ENCODE measurements at regions not wholly inside any gene's neighbourhood (a gene's known extent, or its start where the extent isn't known, plus 50 kb on each side); places are given as distances from the start of the nearest gene placed in this dataset.

GRCh38 chr2:167675906-167676305, 571.5 kb downstream of the STK39 start:
- H3K9me3 ChIP-seq (replicated peaks in 1 of 2; ENCODE audit: control insufficient read depth in 1 of 2, insufficient read depth in 1 of 2, low read length in 2 of 2): peaks cover 0 to 4% of the 10 kb centered on the region in 2 donors
- no peak overlapping the region for H3K4me2 ChIP-seq (replicated peaks; ENCODE audit: extremely low read depth, low read length, poor library complexity, severe bottlenecking)
- no peaks in the 10 kb centered on the region for H3K27me3 ChIP-seq (ENCODE audit: control insufficient read depth in 2 of 2, insufficient read depth in 2 of 2, low read length in 2 of 2)
- peaks cover 0 to 1% (median 0%) of the 10 kb centered on the region in 3 donors for H3K27me3 Mint-ChIP-seq (ENCODE audit: low read depth in 3 of 3)
- H2AFZ ChIP-seq (ENCODE audit: insufficient read depth, low read depth, low read length, poor library complexity, severe bottlenecking): no peak overlapping the region
- H4K20me1 ChIP-seq (ENCODE audit: insufficient read depth, low read length): no peaks in the 10 kb centered on the region
- H3K36me3 ChIP-seq (replicated peaks in 1 of 2; ENCODE audit: control insufficient read depth in 1 of 2, insufficient read depth in 2 of 2, low read length in 2 of 2): no peaks in the 10 kb centered on the region
- WGBS (ENCODE audit: insufficient coverage): 93% methylated on average over 4 of the region's 6 CpGs
- intact Hi-C loops (cut with micrococcal nuclease): no loop called here
- no peak overlapping the region for H3K4me3 Mint-ChIP-seq
- H3K4me3 ChIP-seq (replicated peaks in 1 of 3; ENCODE audit: low read depth in 2 of 3, low read length in 3 of 3): no peak overlapping the region
- H3K27ac Mint-ChIP-seq: no peak overlapping the region
- no peak for TF ChIP-seq CTCF (IDR thresholded peaks at IDR 0.05)
- H3K79me2 ChIP-seq (ENCODE audit: insufficient read depth, low read length): no peaks in the 10 kb centered on the region
- DNase-seq: no peak
- H3K9me3 Mint-ChIP-seq: peaks cover 0 to 7% (median 0%) of the 10 kb centered on the region in 7 donors
- H3K4me1 Mint-ChIP-seq: no peaks in the 10 kb centered on the region
- no peaks in the 10 kb centered on the region for H3K4me1 ChIP-seq (ENCODE audit: control insufficient read depth in 1 of 2, insufficient read depth in 2 of 2, low read length in 2 of 2)
- H3K27ac ChIP-seq (ENCODE audit: low read depth in 1 of 2, low read length in 2 of 2): no peak overlapping the region
- H3K9ac ChIP-seq (ENCODE audit: insufficient read depth, low read length, poor library complexity, severe bottlenecking): no peak overlapping the region
- H3K36me3 Mint-ChIP-seq: no peaks in the 10 kb centered on the region

- H3K27me3 Mint-ChIP-seq (ENCODE audit: low read depth in 3 of 3): peaks cover 0 to 1% (median 0%) of the 10 kb centered on the region in 3 donors
- no peak overlapping the region for H3K27ac Mint-ChIP-seq
- no peak overlapping the region for H3K4me3 ChIP-seq (replicated peaks in 1 of 3; ENCODE audit: low read depth in 2 of 3, low read length in 3 of 3)
- H3K4me2 ChIP-seq (replicated peaks; ENCODE audit: extremely low read depth, low read length, poor library complexity, severe bottlenecking): no peak overlapping the region
- peaks cover 8 to 17% of the 10 kb centered on the region in 2 donors for H3K9me3 ChIP-seq (replicated peaks in 1 of 2; ENCODE audit: control insufficient read depth in 1 of 2, insufficient read depth in 1 of 2, low read length in 2 of 2)
- no peak overlapping the region for H3K9ac ChIP-seq (ENCODE audit: insufficient read depth, low read length, poor library complexity, severe bottlenecking)
- no peaks in the 10 kb centered on the region for H3K36me3 Mint-ChIP-seq
- H3K27ac ChIP-seq (ENCODE audit: low read depth in 1 of 2, low read length in 2 of 2): no peak overlapping the region
- no peaks in the 10 kb centered on the region for H4K20me1 ChIP-seq (ENCODE audit: insufficient read depth, low read length)
- no peaks in the 10 kb centered on the region for H3K79me2 ChIP-seq (ENCODE audit: insufficient read depth, low read length)
- no peaks in the 10 kb centered on the region for H3K4me1 ChIP-seq (ENCODE audit: control insufficient read depth in 1 of 2, insufficient read depth in 2 of 2, low read length in 2 of 2)
- no peak overlapping the region for H2AFZ ChIP-seq (ENCODE audit: insufficient read depth, low read depth, low read length, poor library complexity, severe bottlenecking)
- no peak for TF ChIP-seq CTCF (IDR thresholded peaks at IDR 0.05)
- no peaks in the 10 kb centered on the region for H3K4me1 Mint-ChIP-seq
- no peaks in the 10 kb centered on the region for H3K36me3 ChIP-seq (replicated peaks in 1 of 2; ENCODE audit: control insufficient read depth in 1 of 2, insufficient read depth in 2 of 2, low read length in 2 of 2)
- intact Hi-C loops (cut with micrococcal nuclease): no loop called here
- no peaks in the 10 kb centered on the region for H3K27me3 ChIP-seq (ENCODE audit: control insufficient read depth in 2 of 2, insufficient read depth in 2 of 2, low read length in 2 of 2)
- WGBS (ENCODE audit: insufficient coverage): no CpG with 5 or more reads among the region's 1 CpG
- peaks cover 7 to 42% (median 23%) of the 10 kb centered on the region in 7 donors for H3K9me3 Mint-ChIP-seq
- H3K4me3 Mint-ChIP-seq: no peak overlapping the region
- DNase-seq: no peak
Measured at GRCh38 chr2:167670588-167670987, 576.8 kb downstream of the STK39 start.

All from CD14-positive monocyte (primary cell).